Activated naive CD8-positive, alpha-beta T cell treated with anti-CD3 and anti-CD28 coated beads for 36 hours (primary cell): ENCODE measurements at regions not wholly inside any gene's neighbourhood (a gene's known extent, or its start where the extent isn't known, plus 50 kb on each side); places are given as distances from the start of the nearest gene placed in this dataset.
"Not testable (repeated sequence)": the region's sequence is repeated elsewhere in the genome, so short reads cannot be mapped to it uniquely, and the experiment has no call there.

Source experiments
- DNase-seq: peaks from one replicate; pipeline ENCODE4 v3.0.0; 2021
- H3K27ac Mint-ChIP-seq: one replicate; pipeline ENCODE4 v1.8.0; 2022; ENCODE audit warnings: mild to moderate bottlenecking, moderate library complexity, mixed read lengths
- H3K27me3 Mint-ChIP-seq: one replicate; pipeline ENCODE4 v1.8.0; 2022; ENCODE audit warnings: mild to moderate bottlenecking, mixed read lengths
- H3K36me3 Mint-ChIP-seq: one replicate; pipeline ENCODE4 v1.8.0; 2021; ENCODE audit warnings: mild to moderate bottlenecking, mixed read lengths
- H3K4me1 Mint-ChIP-seq: one replicate; pipeline ENCODE4 v1.8.0; 2021; ENCODE audit warnings: mixed read lengths
- H3K4me3 Mint-ChIP-seq: one replicate; pipeline ENCODE4 v1.8.0; 2022; ENCODE audit warnings: mild to moderate bottlenecking, moderate library complexity, mixed read lengths
- H3K9me3 Mint-ChIP-seq: one replicate; pipeline ENCODE4 v1.8.0; 2022; ENCODE audit warnings: mixed read lengths

GRCh38 chrX:27404366-27404765 lies 58.8 kb downstream of the PPP4R3C start:
- Mint-ChIP-seq H3K4me3 (no peak overlapping the region), H3K27me3 (no peaks in the 10 kb centered on the region), H3K27ac (no peak overlapping the region), H3K4me1 (no peaks in the 10 kb centered on the region), H3K9me3 (no peaks in the 10 kb centered on the region), H3K36me3 (no peaks in the 10 kb centered on the region)
- DNase-seq = no peak

GRCh38 chrX:27399146-27399456 lies 64.0 kb downstream of the PPP4R3C start:
- H3K4me3 Mint-ChIP-seq = no peak overlapping the region
- H3K27ac Mint-ChIP-seq = no peak overlapping the region
- H3K9me3 Mint-ChIP-seq = no peaks in the 10 kb centered on the region
- DNase-seq = no peak
- no peaks in the 10 kb centered on the region for H3K36me3 Mint-ChIP-seq
- H3K27me3 Mint-ChIP-seq = no peaks in the 10 kb centered on the region
- no peaks in the 10 kb centered on the region for H3K4me1 Mint-ChIP-seq

DNA sequence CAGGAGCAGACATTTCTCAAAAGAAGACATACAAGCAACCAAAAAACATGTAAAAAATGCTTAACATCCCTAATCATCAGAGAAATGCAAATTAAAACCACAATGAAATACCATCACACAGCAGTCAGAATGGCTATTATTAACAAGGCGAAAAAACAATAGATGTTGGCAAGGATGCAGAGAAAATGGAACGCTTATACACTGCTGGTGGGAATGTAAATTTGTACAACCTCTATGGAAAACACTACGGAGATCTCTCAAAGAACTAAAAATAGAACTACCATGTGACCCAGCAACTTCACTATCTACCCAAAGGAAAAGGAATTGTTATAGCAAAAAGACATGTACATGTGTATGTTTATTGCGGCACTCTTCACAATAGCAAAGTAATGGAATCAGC lies 71.5 kb downstream of the PPP4R3C start:
- H3K4me3 Mint-ChIP-seq = no peak overlapping the region
- no peaks in the 10 kb centered on the region for H3K9me3 Mint-ChIP-seq
- DNase-seq = no peak
- H3K27ac Mint-ChIP-seq = no peak overlapping the region
- H3K4me1 Mint-ChIP-seq = no peaks in the 10 kb centered on the region
- no peaks in the 10 kb centered on the region for H3K36me3 Mint-ChIP-seq
- H3K27me3 Mint-ChIP-seq = no peaks in the 10 kb centered on the region

DNA sequence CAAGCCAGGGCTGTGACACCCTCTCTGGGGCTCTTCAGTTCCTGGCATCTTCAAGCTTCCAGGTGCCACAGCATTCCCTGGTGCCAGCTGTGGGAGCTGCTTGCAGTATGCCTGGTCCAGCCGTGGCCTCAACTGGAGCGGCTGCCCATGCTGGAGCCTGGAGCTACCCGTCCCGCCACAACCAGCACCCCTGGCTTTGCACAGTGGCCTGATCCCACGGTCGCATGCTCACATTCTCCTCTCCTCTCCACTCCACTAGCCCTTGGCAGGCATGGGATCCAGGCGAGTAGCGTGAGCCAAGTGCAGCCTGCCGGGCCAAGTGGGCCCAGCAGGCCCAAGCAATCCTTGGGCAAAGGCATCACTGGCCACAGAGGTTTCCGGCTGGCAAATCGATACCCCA lies 81.7 kb downstream of the PPP4R3C start:
- H3K4me1 Mint-ChIP-seq = no peaks in the 10 kb centered on the region
- no peaks in the 10 kb centered on the region for H3K9me3 Mint-ChIP-seq
- H3K36me3 Mint-ChIP-seq = no peaks in the 10 kb centered on the region
- H3K27ac Mint-ChIP-seq = no peak overlapping the region
- H3K27me3 Mint-ChIP-seq = no peaks in the 10 kb centered on the region
- no peak for DNase-seq
- H3K4me3 Mint-ChIP-seq = no peak overlapping the region

- Mint-ChIP-seq H3K4me3 (no peak overlapping the region), H3K27me3 (no peaks in the 10 kb centered on the region), H3K27ac (no peak overlapping the region), H3K9me3 (no peaks in the 10 kb centered on the region), H3K4me1 (no peaks in the 10 kb centered on the region), H3K36me3 (no peaks in the 10 kb centered on the region)
- no peak for DNase-seq
These were observed 82.8 kb downstream of the PPP4R3C start for GRCh38 chrX:27380163-27380845.

DNA sequence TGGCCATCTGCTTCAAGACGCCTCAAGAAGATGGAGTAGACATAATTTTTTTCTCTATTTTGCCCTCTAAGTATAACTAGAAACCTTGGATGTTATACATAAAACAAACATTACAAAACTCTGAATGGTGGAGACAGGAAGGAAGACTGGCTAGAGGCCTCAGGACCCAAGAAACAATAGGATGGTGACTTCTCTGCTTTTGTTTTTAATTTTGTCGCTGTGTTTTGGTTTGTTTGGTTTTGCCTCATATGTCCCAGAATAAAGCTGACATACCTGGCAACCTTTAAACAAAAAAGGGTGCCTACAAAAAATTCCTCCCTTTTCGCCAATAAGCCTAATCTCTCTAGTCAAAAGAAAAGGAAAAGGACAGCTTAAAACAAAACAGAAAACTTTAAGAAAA lies 109.1 kb downstream of the PPP4R3C start:
- no peaks in the 10 kb centered on the region for H3K27me3 Mint-ChIP-seq
- no peaks in the 10 kb centered on the region for H3K36me3 Mint-ChIP-seq
- no peaks in the 10 kb centered on the region for H3K9me3 Mint-ChIP-seq
- H3K4me3 Mint-ChIP-seq = no peak overlapping the region
- no peak overlapping the region for H3K27ac Mint-ChIP-seq
- H3K4me1 Mint-ChIP-seq = no peaks in the 10 kb centered on the region
- no peak for DNase-seq

GRCh38 chrX:27350476-27350875 lies 112.7 kb downstream of the PPP4R3C start:
- Mint-ChIP-seq H3K27ac (no peak overlapping the region), H3K4me1 (no peaks in the 10 kb centered on the region), H3K27me3 (no peaks in the 10 kb centered on the region), H3K36me3 (no peaks in the 10 kb centered on the region), H3K4me3 (no peak overlapping the region), H3K9me3 (no peaks in the 10 kb centered on the region)
- DNase-seq = no peak

- Mint-ChIP-seq H3K36me3 (no peaks in the 10 kb centered on the region), H3K9me3 (no peaks in the 10 kb centered on the region), H3K4me3 (no peak overlapping the region), H3K27me3 (no peaks in the 10 kb centered on the region), H3K27ac (no peak overlapping the region), H3K4me1 (no peaks in the 10 kb centered on the region)
- DNase-seq = peak; percentile 3
These were observed 126.6 kb downstream of the PPP4R3C start for GRCh38 chrX:27336466-27337091.

DNA sequence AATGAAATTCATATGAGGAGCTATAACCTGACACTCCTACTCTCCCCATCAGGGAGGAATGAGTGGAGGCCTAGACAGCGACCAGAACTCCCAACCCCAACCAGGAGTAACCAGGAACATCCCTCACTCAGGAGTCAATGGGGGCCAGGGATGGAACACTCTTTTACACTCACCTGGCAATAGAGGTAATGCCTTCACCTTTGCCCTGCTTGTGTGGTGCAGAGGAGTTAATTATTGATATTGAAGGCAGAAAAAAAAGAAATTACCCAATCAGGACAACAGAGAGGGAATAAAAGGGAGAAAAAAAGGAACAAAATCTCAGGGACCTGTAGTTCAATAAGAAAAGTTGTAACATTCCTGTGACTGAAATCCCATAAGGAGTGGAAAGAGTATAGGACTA lies 141.5 kb downstream of the PPP4R3C start:
- no peaks in the 10 kb centered on the region for H3K27me3 Mint-ChIP-seq
- DNase-seq = no peak
- H3K4me3 Mint-ChIP-seq = no peak overlapping the region
- H3K36me3 Mint-ChIP-seq = no peaks in the 10 kb centered on the region
- H3K9me3 Mint-ChIP-seq = no peaks in the 10 kb centered on the region
- H3K4me1 Mint-ChIP-seq = no peaks in the 10 kb centered on the region
- H3K27ac Mint-ChIP-seq = no peak overlapping the region

DNA sequence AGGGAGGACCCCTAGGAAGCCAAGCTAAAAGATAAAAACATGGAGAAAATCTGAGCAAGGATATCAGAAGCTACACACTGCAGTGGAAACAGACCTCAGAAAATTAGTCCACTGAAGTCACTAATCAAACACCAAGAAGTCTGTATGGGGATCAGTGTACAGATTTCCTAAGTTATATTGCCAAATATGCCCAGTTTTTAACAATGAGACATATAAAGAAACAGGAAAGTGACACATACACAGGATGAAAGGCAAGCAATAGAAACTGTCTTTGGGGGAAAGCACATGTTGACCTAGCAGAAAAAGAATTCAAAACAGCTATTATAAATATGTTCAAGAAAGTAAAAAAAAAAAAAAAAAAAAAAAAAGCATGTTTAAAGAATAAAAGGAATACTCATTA lies 153.7 kb downstream of the PPP4R3C start:
- Mint-ChIP-seq H3K27ac (no peak overlapping the region), H3K4me1 (no peaks in the 10 kb centered on the region), H3K27me3 (no peaks in the 10 kb centered on the region), H3K9me3 (no peaks in the 10 kb centered on the region), H3K4me3 (no peak overlapping the region), H3K36me3 (no peaks in the 10 kb centered on the region)
- DNase-seq = no peak

GRCh38 chrX:27307546-27307945 lies 155.6 kb downstream of the PPP4R3C start:
- Mint-ChIP-seq H3K36me3 (no peaks in the 10 kb centered on the region), H3K27ac (no peak overlapping the region), H3K4me1 (no peaks in the 10 kb centered on the region), H3K27me3 (no peaks in the 10 kb centered on the region), H3K9me3 (no peaks in the 10 kb centered on the region), H3K4me3 (no peak overlapping the region)
- DNase-seq = no peak

DNA sequence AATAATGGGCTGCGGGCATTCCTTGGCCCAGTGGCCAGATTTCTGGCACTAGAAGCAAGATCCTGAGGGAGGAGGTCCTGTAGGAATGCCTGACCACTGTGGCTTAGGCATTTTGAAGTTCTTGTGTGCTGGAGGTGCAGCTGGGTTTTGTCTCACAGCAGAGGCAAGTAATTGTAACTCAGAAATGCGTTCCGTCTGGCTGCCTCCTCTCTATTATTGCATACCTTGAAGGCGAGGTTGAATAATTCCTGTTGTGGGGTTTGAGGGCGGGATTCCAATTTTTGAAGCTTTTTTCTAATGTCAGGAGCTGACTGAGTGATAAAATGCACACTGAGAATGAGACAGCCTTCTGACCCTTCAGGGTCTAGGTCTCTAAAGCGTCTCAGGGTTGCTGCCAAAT lies 170.6 kb downstream of the PPP4R3C start:
- H3K4me1 Mint-ChIP-seq, H3K27me3 Mint-ChIP-seq, H3K4me3 Mint-ChIP-seq, H3K36me3 Mint-ChIP-seq, H3K27ac Mint-ChIP-seq, H3K9me3 Mint-ChIP-seq, DNase-seq: not testable (repeated sequence)

- no peaks in the 10 kb centered on the region for H3K27me3 Mint-ChIP-seq
- no peaks in the 10 kb centered on the region for H3K4me1 Mint-ChIP-seq
- no peak for DNase-seq
- H3K36me3 Mint-ChIP-seq = no peaks in the 10 kb centered on the region
- H3K27ac Mint-ChIP-seq = no peak overlapping the region
- H3K4me3 Mint-ChIP-seq = no peak overlapping the region
- H3K9me3 Mint-ChIP-seq = no peaks in the 10 kb centered on the region
These were observed 186.4 kb downstream of the PPP4R3C start for GRCh38 chrX:27276751-27277150.

DNA sequence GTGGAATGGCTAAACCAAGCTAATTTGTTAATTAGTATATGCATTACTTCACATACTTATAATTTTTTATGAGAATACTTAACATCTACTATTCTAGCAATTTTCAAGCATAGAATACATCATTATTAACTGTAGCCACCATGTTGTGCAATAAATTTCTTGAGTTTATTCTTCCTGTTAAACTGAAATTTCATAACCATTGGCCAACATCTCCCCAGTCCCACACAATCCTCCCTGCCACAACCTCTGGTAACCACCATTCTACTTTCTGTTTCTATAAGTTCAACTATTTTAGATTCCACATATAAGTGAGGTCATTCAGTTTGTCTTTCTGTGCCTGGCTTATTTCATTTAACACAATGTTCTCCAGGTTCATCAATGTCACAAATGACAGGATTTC lies 208.5 kb downstream of the PPP4R3C start:
- H3K27ac Mint-ChIP-seq = no peak overlapping the region
- no peaks in the 10 kb centered on the region for H3K36me3 Mint-ChIP-seq
- DNase-seq = no peak

DNA sequence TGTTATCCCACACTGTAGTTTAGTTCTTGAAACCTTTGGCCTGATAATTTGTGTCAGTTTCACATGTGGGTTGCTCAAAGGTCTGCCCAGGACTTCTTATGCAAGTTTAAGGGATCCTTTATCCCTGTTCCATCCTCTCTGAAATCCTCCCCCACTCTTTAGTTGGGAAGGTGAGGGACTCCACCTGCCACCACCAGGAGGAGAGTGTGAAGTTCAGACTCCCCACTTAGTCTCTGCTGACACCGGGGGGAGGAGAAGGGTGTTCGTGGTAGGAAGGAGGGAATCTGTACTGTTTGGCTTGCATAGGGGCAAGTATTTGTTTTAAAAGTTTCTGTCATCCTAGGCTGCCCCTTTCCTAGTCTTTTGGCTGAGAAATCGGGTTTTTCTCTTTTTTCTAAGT lies 211.8 kb downstream of the PPP4R3C start:
- H3K27ac Mint-ChIP-seq = no peak overlapping the region
- H3K4me3 Mint-ChIP-seq = no peak overlapping the region
- H3K4me1 Mint-ChIP-seq = no peaks in the 10 kb centered on the region
- no peaks in the 10 kb centered on the region for H3K36me3 Mint-ChIP-seq
- H3K9me3 Mint-ChIP-seq = no peaks in the 10 kb centered on the region
- DNase-seq = no peak
- no peaks in the 10 kb centered on the region for H3K27me3 Mint-ChIP-seq

More for the DNA sequence above, 208.5 kb downstream of the PPP4R3C start:
- no peaks in the 10 kb centered on the region for H3K4me1 Mint-ChIP-seq
- H3K4me3 Mint-ChIP-seq = no peak overlapping the region
- H3K9me3 Mint-ChIP-seq = no peaks in the 10 kb centered on the region
- no peaks in the 10 kb centered on the region for H3K27me3 Mint-ChIP-seq

DNA sequence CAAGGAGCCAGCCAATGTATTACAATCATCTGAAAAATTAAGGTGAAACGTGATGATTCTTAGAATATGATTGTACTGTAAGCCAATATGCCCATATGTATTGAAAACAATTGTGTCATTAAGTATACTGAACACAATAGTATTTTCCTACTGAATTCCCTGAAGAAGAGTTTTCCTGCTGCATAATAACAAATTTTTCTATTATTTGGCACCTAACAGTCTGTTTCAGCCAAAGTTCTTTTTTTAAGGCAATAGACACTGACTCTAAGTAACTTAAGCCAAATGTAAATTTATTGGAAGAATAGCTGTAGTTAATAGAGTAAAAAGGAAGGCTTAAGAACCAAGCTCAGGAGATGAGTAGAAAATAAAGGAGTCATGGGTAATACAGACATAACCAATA lies 220.6 kb downstream of the PPP4R3C start:
- Mint-ChIP-seq H3K27ac (no peak overlapping the region), H3K4me3 (no peak overlapping the region), H3K27me3 (no peaks in the 10 kb centered on the region), H3K4me1 (no peaks in the 10 kb centered on the region), H3K9me3 (peaks cover 10% of the 10 kb centered on the region), H3K36me3 (no peaks in the 10 kb centered on the region)
- no peak for DNase-seq
